ENCODE measurements at regions not wholly inside any gene's neighbourhood (a gene's known extent, or its start where the extent isn't known, plus 50 kb on each side); places are given as distances from the start of the nearest gene placed in this dataset.

GRCh38 chr5:174271316-174271715 lies 225.8 kb downstream of the NSG2 start:
- TF ChIP-seq JUN (IDR thresholded peaks at IDR 0.05; ENCODE audit: borderline replicate concordance, insufficient read depth, insufficient read length, low read depth), result no peak
- TF ChIP-seq, protein P1, sequence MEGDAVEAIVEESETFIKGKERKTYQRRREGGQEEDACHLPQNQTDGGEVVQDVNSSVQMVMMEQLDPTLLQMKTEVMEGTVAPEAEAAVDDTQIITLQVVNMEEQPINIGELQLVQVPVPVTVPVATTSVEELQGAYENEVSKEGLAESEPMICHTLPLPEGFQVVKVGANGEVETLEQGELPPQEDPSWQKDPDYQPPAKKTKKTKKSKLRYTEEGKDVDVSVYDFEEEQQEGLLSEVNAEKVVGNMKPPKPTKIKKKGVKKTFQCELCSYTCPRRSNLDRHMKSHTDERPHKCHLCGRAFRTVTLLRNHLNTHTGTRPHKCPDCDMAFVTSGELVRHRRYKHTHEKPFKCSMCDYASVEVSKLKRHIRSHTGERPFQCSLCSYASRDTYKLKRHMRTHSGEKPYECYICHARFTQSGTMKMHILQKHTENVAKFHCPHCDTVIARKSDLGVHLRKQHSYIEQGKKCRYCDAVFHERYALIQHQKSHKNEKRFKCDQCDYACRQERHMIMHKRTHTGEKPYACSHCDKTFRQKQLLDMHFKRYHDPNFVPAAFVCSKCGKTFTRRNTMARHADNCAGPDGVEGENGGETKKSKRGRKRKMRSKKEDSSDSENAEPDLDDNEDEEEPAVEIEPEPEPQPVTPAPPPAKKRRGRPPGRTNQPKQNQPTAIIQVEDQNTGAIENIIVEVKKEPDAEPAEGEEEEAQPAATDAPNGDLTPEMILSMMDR (IDR thresholded peaks at IDR 0.05; ENCODE audit: extremely low read depth in 1 of 2, insufficient read depth in 1 of 2, low read depth in 1 of 2, low read length in 2 of 2), result no peak
- TF ChIP-seq MYC (IDR thresholded peaks at IDR 0.05; ENCODE audit: low read depth, low read length), result no peak
- TF ChIP-seq POLR2A (IDR thresholded peaks at IDR 0.05; ENCODE audit: low read depth, low read length), result no peak
- TF ChIP-seq EZH2 (IDR thresholded peaks at IDR 0.05; ENCODE audit: borderline replicate concordance, low read depth, low read length, severe bottlenecking), result no peak
- no peak for TF ChIP-seq MAX (IDR thresholded peaks at IDR 0.05; ENCODE audit: insufficient read depth, insufficient read length)
